ENCODE measurements at regions not wholly inside any gene's neighbourhood (a gene's known extent, or its start where the extent isn't known, plus 50 kb on each side); places are given as distances from the start of the nearest gene placed in this dataset.

DNA sequence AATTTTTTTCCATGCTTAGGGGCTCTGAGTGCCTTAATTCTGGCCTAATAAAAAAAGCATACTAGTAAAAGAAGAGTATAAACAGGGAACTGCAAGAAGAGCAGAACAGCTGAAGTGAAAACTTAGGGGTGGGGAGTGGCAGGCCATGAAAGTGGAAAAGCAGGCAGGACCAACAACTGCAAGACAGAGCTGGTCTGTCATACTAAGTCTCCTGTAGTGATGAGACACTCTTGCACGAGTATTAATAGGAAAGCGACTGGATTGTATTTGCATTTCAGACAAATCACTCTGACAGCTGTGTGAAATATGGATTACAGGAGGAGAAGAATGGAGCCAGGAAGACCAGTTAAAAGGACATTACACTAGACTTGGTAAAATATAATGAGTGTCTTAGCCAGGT is 449.9 kb downstream of the NUF2 start:
- Histone ChIP-seq H3K27me3 (ENCODE audit: insufficient read depth, low read length) (no peaks in the 10 kb centered on the region), H3K9me2 (ENCODE audit: insufficient read depth) (no peaks in the 10 kb centered on the region), H3K9ac (ENCODE audit: low read length) (no peak overlapping the region), H3K36me3 (ENCODE audit: control insufficient read depth in 1 of 2, insufficient read depth in 2 of 2, low read length in 2 of 2) (no peaks in the 10 kb centered on the region), H3K4me1 (ENCODE audit: control insufficient read depth in 1 of 2, insufficient read depth in 2 of 2, low read length in 2 of 2) (no peaks in the 10 kb centered on the region), H3K9me3 (ENCODE audit: control insufficient read depth in 1 of 2, insufficient read depth in 1 of 2, low read depth in 1 of 2, low read length in 2 of 2) (no peaks in the 10 kb centered on the region), H3K27ac (ENCODE audit: low read depth, low read length) (no peak overlapping the region), H3K4me2 (ENCODE audit: low read length) (no peak overlapping the region), H3K79me2 (ENCODE audit: insufficient read depth, low read length) (no peaks in the 10 kb centered on the region), H3K4me3 (replicated peaks in 1 of 2; ENCODE audit: low read depth in 1 of 2, low read length in 2 of 2) (no peak overlapping the region), H4K20me1 (ENCODE audit: insufficient read depth) (no peaks in the 10 kb centered on the region), H2AFZ (ENCODE audit: low read depth, low read length, poor library complexity, severe bottlenecking) (no peak overlapping the region)
- POLR2A ChIA-PET = no interaction called here
- ATAC-seq (no peak), DNase-seq (ENCODE audit: low read depth, low spot score) (no peak)
- no TSS peak for BruUV-seq (replicated peaks)
- CTCF ChIA-PET = no interaction called here
- TF ChIP-seq ZFX (IDR thresholded peaks at IDR 0.05) (no peak), EZH2 (IDR thresholded peaks at IDR 0.05) (no peak), EGR1 (IDR thresholded peaks at IDR 0.05; ENCODE audit: low read depth) (no peak), SP1 (IDR thresholded peaks at IDR 0.05; ENCODE audit: low read depth) (no peak), POLR2AphosphoS5 (IDR thresholded peaks at IDR 0.05; ENCODE audit: low read depth, low read length) (no peak), JUND (IDR thresholded peaks at IDR 0.05) (no peak), EZH2phosphoT487 (IDR thresholded peaks at IDR 0.05; ENCODE audit: borderline replicate concordance) (no peak), MAX (IDR thresholded peaks at IDR 0.05) (no peak), CBX3 (IDR thresholded peaks at IDR 0.05; ENCODE audit: low read depth) (no peak), FOSL1 (IDR thresholded peaks at IDR 0.05; ENCODE audit: low read depth) (no peak)
- TF ChIP-seq, protein P1, sequence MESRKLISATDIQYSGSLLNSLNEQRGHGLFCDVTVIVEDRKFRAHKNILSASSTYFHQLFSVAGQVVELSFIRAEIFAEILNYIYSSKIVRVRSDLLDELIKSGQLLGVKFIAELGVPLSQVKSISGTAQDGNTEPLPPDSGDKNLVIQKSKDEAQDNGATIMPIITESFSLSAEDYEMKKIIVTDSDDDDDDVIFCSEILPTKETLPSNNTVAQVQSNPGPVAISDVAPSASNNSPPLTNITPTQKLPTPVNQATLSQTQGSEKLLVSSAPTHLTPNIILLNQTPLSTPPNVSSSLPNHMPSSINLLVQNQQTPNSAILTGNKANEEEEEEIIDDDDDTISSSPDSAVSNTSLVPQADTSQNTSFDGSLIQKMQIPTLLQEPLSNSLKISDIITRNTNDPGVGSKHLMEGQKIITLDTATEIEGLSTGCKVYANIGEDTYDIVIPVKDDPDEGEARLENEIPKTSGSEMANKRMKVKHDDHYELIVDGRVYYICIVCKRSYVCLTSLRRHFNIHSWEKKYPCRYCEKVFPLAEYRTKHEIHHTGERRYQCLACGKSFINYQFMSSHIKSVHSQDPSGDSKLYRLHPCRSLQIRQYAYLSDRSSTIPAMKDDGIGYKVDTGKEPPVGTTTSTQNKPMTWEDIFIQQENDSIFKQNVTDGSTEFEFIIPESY (IDR thresholded peaks at IDR 0.05; ENCODE audit: extremely low read depth, insufficient replicate concordance, low read length) = no peak
- intact Hi-C loops (cut with micrococcal nuclease) = no loop called here
- RAD21 ChIA-PET (ENCODE audit: low non-redundant PET in 1 of 2, low total read pairs in 2 of 2, uncharacterized antibody in 2 of 2, unreplicated experiment in 2 of 2) = no interaction called here

Data from HCT116 (cell line).